ENCODE measurements at regions not wholly inside any gene's neighbourhood (a gene's known extent, or its start where the extent isn't known, plus 50 kb on each side); places are given as distances from the start of the nearest gene placed in this dataset.
"Not testable (repeated sequence)": the region's sequence is repeated elsewhere in the genome, so short reads cannot be mapped to it uniquely, and the experiment has no call there.

GRCh38 chrY:7718626-7719025 lies 807.1 kb upstream of the AMELY start:
- intact Hi-C loops (cut with micrococcal nuclease) = no loop called here
- H3K27ac ChIP-seq (replicated peaks) = no peak overlapping the region
- H3K4me3 ChIP-seq = no peak overlapping the region

DNA sequence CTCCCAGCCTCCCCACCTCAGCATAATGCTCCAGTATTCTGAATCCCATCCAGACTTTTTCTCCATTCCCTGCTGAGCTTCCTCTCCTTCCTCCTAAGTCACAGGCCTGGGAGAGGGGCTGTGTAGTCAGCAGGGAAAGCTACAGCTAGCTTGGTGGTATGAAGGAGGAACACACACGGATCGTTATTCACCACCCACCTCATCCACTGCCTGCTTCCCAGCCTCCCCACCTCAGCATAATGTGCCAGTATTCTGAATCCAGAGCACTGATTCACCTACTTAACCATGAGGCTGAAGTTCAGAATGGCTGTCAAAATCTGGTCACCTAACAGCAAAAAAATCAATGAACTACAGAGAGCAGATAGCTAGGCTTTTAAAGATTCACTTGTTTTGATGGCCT lies 806.6 kb upstream of the AMELY start:
- DNase-seq = no peak
- Histone ChIP-seq H3K27me3 (ENCODE audit: low read depth) (no peaks in the 10 kb centered on the region), H3K36me3 (no peaks in the 10 kb centered on the region), H3K9me3 (replicated peaks) (no peaks in the 10 kb centered on the region), H3K4me1 (no peaks in the 10 kb centered on the region), H3K4me3 (no peak overlapping the region), H3K27ac (replicated peaks) (no peak overlapping the region)
- intact Hi-C loops (cut with micrococcal nuclease) = no loop called here
- TF ChIP-seq, protein P1, sequence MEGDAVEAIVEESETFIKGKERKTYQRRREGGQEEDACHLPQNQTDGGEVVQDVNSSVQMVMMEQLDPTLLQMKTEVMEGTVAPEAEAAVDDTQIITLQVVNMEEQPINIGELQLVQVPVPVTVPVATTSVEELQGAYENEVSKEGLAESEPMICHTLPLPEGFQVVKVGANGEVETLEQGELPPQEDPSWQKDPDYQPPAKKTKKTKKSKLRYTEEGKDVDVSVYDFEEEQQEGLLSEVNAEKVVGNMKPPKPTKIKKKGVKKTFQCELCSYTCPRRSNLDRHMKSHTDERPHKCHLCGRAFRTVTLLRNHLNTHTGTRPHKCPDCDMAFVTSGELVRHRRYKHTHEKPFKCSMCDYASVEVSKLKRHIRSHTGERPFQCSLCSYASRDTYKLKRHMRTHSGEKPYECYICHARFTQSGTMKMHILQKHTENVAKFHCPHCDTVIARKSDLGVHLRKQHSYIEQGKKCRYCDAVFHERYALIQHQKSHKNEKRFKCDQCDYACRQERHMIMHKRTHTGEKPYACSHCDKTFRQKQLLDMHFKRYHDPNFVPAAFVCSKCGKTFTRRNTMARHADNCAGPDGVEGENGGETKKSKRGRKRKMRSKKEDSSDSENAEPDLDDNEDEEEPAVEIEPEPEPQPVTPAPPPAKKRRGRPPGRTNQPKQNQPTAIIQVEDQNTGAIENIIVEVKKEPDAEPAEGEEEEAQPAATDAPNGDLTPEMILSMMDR (IDR thresholded peaks at IDR 0.05; ENCODE audit: borderline replicate concordance) = no peak

More at GRCh38 chrY:7718626-7719025, 807.1 kb upstream of the AMELY start:
- TF ChIP-seq, protein P1 (IDR thresholded peaks at IDR 0.05; ENCODE audit: borderline replicate concordance) = no peak
- H3K36me3 ChIP-seq = no peaks in the 10 kb centered on the region
- H3K4me1 ChIP-seq = no peaks in the 10 kb centered on the region
- no peaks in the 10 kb centered on the region for H3K27me3 ChIP-seq (ENCODE audit: low read depth)
- DNase-seq = no peak
- no peaks in the 10 kb centered on the region for H3K9me3 ChIP-seq (replicated peaks)

DNA sequence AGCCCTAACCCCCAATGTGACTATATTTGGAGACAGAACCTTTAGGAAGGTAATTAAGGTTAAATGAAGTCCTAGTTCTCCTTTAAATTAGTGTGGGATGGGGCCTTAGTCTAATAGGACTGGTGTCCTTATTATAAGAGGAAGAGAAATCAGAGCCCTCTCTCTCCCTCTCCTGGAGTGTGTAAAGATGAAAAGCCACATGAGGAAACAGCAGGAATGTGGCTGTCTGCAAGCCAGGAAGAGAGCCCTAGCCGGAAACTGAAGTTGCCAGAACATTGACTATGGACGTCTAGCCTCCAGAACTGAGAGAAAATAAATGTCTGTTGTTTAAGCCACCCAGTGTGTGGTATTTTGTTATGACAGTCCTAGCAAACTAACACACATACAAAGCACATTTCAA lies 802.9 kb upstream of the AMELY start:
- H3K27ac ChIP-seq (replicated peaks) = no peak overlapping the region
- TF ChIP-seq, protein P1 (IDR thresholded peaks at IDR 0.05; ENCODE audit: borderline replicate concordance) = no peak
- H3K27me3 ChIP-seq (ENCODE audit: low read depth) = no peaks in the 10 kb centered on the region
- H3K9me3 ChIP-seq (replicated peaks) = no peaks in the 10 kb centered on the region
- no peaks in the 10 kb centered on the region for H3K36me3 ChIP-seq
- no peak for DNase-seq
- H3K4me3 ChIP-seq = no peak overlapping the region
- H3K4me1 ChIP-seq = no peaks in the 10 kb centered on the region
- intact Hi-C loops (cut with micrococcal nuclease) = no loop called here

GRCh38 chrY:7713738-7714137 lies 802.2 kb upstream of the AMELY start:
- H3K27ac ChIP-seq (replicated peaks); H3K9me3 ChIP-seq (replicated peaks); H3K27me3 ChIP-seq (ENCODE audit: low read depth); DNase-seq; H3K4me3 ChIP-seq; H3K4me1 ChIP-seq; H3K36me3 ChIP-seq; intact Hi-C loops (cut with micrococcal nuclease): not testable (repeated sequence)

GRCh38 chrY:7712289-7712688 lies 800.7 kb upstream of the AMELY start:
- Histone ChIP-seq H3K27me3 (ENCODE audit: low read depth) (no peaks in the 10 kb centered on the region), H3K4me3 (no peak overlapping the region), H3K27ac (replicated peaks) (no peak overlapping the region), H3K4me1 (no peaks in the 10 kb centered on the region), H3K36me3 (no peaks in the 10 kb centered on the region), H3K9me3 (replicated peaks) (no peaks in the 10 kb centered on the region)
- TF ChIP-seq, protein P1 (IDR thresholded peaks at IDR 0.05; ENCODE audit: borderline replicate concordance) = no peak
- DNase-seq = no peak
- intact Hi-C loops (cut with micrococcal nuclease) = no loop called here

DNA sequence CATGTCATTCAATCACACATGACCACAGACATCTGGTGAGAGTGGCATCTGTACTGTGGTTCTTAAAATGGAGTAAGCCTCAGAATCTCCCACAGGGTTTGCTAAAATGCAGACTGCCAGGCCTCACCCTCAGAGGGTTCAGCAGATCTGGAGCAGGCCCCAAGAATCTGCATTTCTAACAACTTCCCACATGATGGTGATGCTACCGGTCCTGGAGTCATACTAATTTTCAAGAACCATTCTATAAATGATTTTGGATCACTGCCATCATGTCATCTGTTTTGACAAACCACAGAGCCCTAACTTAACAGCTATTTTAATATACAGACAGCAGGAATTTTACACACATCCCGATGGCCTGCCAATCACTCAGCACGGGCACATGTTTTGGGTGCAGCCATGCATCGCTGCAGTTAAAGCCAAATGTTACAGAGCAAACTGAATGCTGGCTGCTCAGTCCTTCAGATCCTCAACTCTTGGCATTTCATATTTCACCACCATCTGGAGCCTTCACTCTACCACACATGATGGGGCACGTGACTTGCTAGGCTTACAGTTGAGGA lies 792.1 kb upstream of the AMELY start:
- TF ChIP-seq, protein P1 (IDR thresholded peaks at IDR 0.05; ENCODE audit: borderline replicate concordance) = no peak
- no peak overlapping the region for H3K27ac ChIP-seq (replicated peaks)
- intact Hi-C loops (cut with micrococcal nuclease) = no loop called here
- no peak for DNase-seq
- no peaks in the 10 kb centered on the region for H3K27me3 ChIP-seq (ENCODE audit: low read depth)
- no peaks in the 10 kb centered on the region for H3K36me3 ChIP-seq
- no peaks in the 10 kb centered on the region for H3K4me1 ChIP-seq
- no peak overlapping the region for H3K4me3 ChIP-seq
- H3K9me3 ChIP-seq (replicated peaks) = no peaks in the 10 kb centered on the region
